ENCODE measurements at regions not wholly inside any gene's neighbourhood (a gene's known extent, or its start where the extent isn't known, plus 50 kb on each side); places are given as distances from the start of the nearest gene placed in this dataset.

GRCh38 chr2:217664761-217665160 is 338.0 kb downstream of the TNS1 start:
- TF ChIP-seq POLR2A (IDR thresholded peaks at IDR 0.05) (no peak), CTCF (IDR thresholded peaks at IDR 0.05) (no peak)

Data from body of pancreas (tissue), 4 donors.